Natural killer cell (primary cell): ENCODE measurements at regions not wholly inside any gene's neighbourhood (a gene's known extent, or its start where the extent isn't known, plus 50 kb on each side); places are given as distances from the start of the nearest gene placed in this dataset.

ENCODE experiments used
- ATAC-seq, 3 donors: fragments of 150-1000 bp in 2 of 3; fragments of 200-7000 bp in 1 of 3; cut with Tn5 transposase; 1 replicate in 1 of 3; 2 replicates in 2 of 3; pipeline ENCODE4 v1.10.0; 2021; ENCODE audit warnings: mild to moderate bottlenecking in 2 of 3, moderate library complexity in 2 of 3
- DNase-seq, 2 donors: peaks; one replicate each; pipeline versions ENCODE4 v3.0.0 to v3.0.0-alpha.2; 2013 to 2021; ENCODE audit warnings: mixed read lengths in 1 of 2
- H3K27ac ChIP-seq: one replicate; pipeline ENCODE4 v1.5.1; 2013; ENCODE audit warnings: mild to moderate bottlenecking, low read length
- H3K27me3 ChIP-seq: one replicate; pipeline ENCODE4 v1.6.1; 2013; ENCODE audit warnings: low read length; ENCODE audit not compliant: control insufficient read depth, insufficient read depth
- H3K36me3 ChIP-seq: one replicate; pipeline ENCODE4 v1.6.1; 2013; ENCODE audit warnings: low read length; ENCODE audit not compliant: control insufficient read depth, insufficient read depth
- H3K4me1 ChIP-seq: one replicate; pipeline ENCODE4 v1.6.1; 2013; ENCODE audit warnings: low read length; ENCODE audit not compliant: control insufficient read depth, insufficient read depth
- H3K4me3 ChIP-seq: one replicate; pipeline ENCODE4 v1.5.1; 2013; ENCODE audit warnings: low read length
- H3K9me3 ChIP-seq: one replicate; pipeline ENCODE4 v1.6.1; 2013; ENCODE audit warnings: low read length; ENCODE audit not compliant: control insufficient read depth, insufficient read depth
- H3K27ac Mint-ChIP-seq, 2 donors: one replicate each; pipeline ENCODE4 v1.8.0; 2022; ENCODE audit warnings: mild to moderate bottlenecking in 2 of 2, mixed read lengths in 2 of 2, moderate library complexity in 1 of 2
- H3K27me3 Mint-ChIP-seq, 2 donors: one replicate each; pipeline ENCODE4 v1.8.0; 2022; ENCODE audit warnings: low read depth in 2 of 2, mixed read lengths in 2 of 2
- H3K36me3 Mint-ChIP-seq: one replicate; pipeline ENCODE4 v1.8.0; 2022; ENCODE audit warnings: mixed read lengths
- H3K4me1 Mint-ChIP-seq, 2 donors: one replicate each; pipeline ENCODE4 v1.8.0; 2022; ENCODE audit warnings: mixed read lengths in 2 of 2
- H3K4me3 Mint-ChIP-seq: one replicate; pipeline ENCODE4 v1.8.0; 2022; ENCODE audit warnings: mild to moderate bottlenecking, moderate library complexity, mixed read lengths
- H3K9me3 Mint-ChIP-seq, 2 donors: one replicate each; pipeline ENCODE4 v1.8.0; 2022; ENCODE audit warnings: mixed read lengths in 2 of 2
- CTCF ChIP-seq: fragments of 200-600 bp; IDR thresholded peaks from one replicate; pipeline ENCODE4 v1.8.0; 2022; ENCODE audit warnings: antibody characterized with exemption
- WGBS: methylation state at CpG from one replicate; pipeline ENCODE4 v1.1.7; 2013; ENCODE audit warnings: missing lambda C conversion rate; ENCODE audit not compliant: insufficient coverage; 5-methylcytosine and 5-hydroxymethylcytosine counted together
- intact Hi-C: fragments of 100-400 bp; cut with micrococcal nuclease; formaldehyde crosslinking; loops from one replicate; pipeline ENCODE4 v1.14.2; 2022

- no peaks in the 10 kb centered on the region for H3K27me3 ChIP-seq
- ATAC-seq, result no peak
- DNase-seq, result no peak
- H3K27ac Mint-ChIP-seq, result no peak overlapping the region
- no peak overlapping the region for H3K27ac ChIP-seq
- no peaks in the 10 kb centered on the region for H3K4me1 Mint-ChIP-seq
- no peak for TF ChIP-seq CTCF
- intact Hi-C loops, result no loop called here
- H3K9me3 ChIP-seq, result no peaks in the 10 kb centered on the region
- H3K27me3 Mint-ChIP-seq, result peaks cover 5 to 12% of the 10 kb centered on the region in 2 donors
- no peaks in the 10 kb centered on the region for H3K36me3 Mint-ChIP-seq
- H3K4me1 ChIP-seq, result no peaks in the 10 kb centered on the region
- H3K4me3 ChIP-seq, result no peak overlapping the region
- no peak overlapping the region for H3K4me3 Mint-ChIP-seq
- no peaks in the 10 kb centered on the region for H3K9me3 Mint-ChIP-seq
- WGBS, result 85% methylated on average over 5 of the region's 5 CpGs
- H3K36me3 ChIP-seq, result no peaks in the 10 kb centered on the region
Measured at GRCh38 chr3:170641510-170642236, 55.8 kb upstream of the SLC7A14 start.

GRCh38 chr3:170640737-170641171 is 54.9 kb upstream of the SLC7A14 start:
- Histone ChIP-seq H3K27ac (no peak overlapping the region), H3K4me1 (no peaks in the 10 kb centered on the region), H3K27me3 (no peaks in the 10 kb centered on the region), H3K4me3 (no peak overlapping the region), H3K36me3 (no peaks in the 10 kb centered on the region), H3K9me3 (no peaks in the 10 kb centered on the region)
- intact Hi-C loops, result no loop called here
- no peaks in the 10 kb centered on the region for H3K4me1 Mint-ChIP-seq
- WGBS, result 100% methylated on average over 1 of the region's 1 CpG
- H3K27me3 Mint-ChIP-seq, result peaks cover 12 to 21% of the 10 kb centered on the region in 2 donors
- no peaks in the 10 kb centered on the region for H3K36me3 Mint-ChIP-seq
- no peak for TF ChIP-seq CTCF
- no peaks in the 10 kb centered on the region for H3K9me3 Mint-ChIP-seq
- no peak overlapping the region for H3K4me3 Mint-ChIP-seq
- no peak overlapping the region for H3K27ac Mint-ChIP-seq
- no peak for ATAC-seq
- no peak for DNase-seq

- no peak overlapping the region for H3K27ac ChIP-seq
- no peaks in the 10 kb centered on the region for H3K27me3 ChIP-seq
- ATAC-seq (no peak), DNase-seq (no peak)
- no peaks in the 10 kb centered on the region for H3K36me3 ChIP-seq
- no peaks in the 10 kb centered on the region for H3K36me3 Mint-ChIP-seq
- no peaks in the 10 kb centered on the region for H3K9me3 ChIP-seq
- no peak overlapping the region for H3K4me3 Mint-ChIP-seq
- H3K4me3 ChIP-seq, result no peak overlapping the region
- no peaks in the 10 kb centered on the region for H3K4me1 Mint-ChIP-seq
- H3K27me3 Mint-ChIP-seq, result peaks cover 12 to 25% of the 10 kb centered on the region in 2 donors
- TF ChIP-seq CTCF, result no peak
- no peaks in the 10 kb centered on the region for H3K9me3 Mint-ChIP-seq
- 68% methylated on average over 4 of the region's 4 CpGs for WGBS
- H3K4me1 ChIP-seq, result no peaks in the 10 kb centered on the region
- intact Hi-C loops, result no loop called here
- H3K27ac Mint-ChIP-seq, result no peak overlapping the region
Measured at GRCh38 chr3:170638988-170639387, 53.1 kb upstream of the SLC7A14 start.

GRCh38 chr3:170637306-170637705 is 51.4 kb upstream of the SLC7A14 start:
- H3K36me3 Mint-ChIP-seq, result no peaks in the 10 kb centered on the region
- H3K9me3 ChIP-seq, result no peaks in the 10 kb centered on the region
- ATAC-seq (no peak), DNase-seq (no peak)
- intact Hi-C loops, result no loop called here
- WGBS, result 89% methylated on average over 3 of the region's 3 CpGs
- no peaks in the 10 kb centered on the region for H3K4me1 Mint-ChIP-seq
- no peaks in the 10 kb centered on the region for H3K27me3 ChIP-seq
- H3K4me3 ChIP-seq, result no peak overlapping the region
- H3K4me1 ChIP-seq, result no peaks in the 10 kb centered on the region
- no peaks in the 10 kb centered on the region for H3K9me3 Mint-ChIP-seq
- no peak for TF ChIP-seq CTCF
- H3K36me3 ChIP-seq, result no peaks in the 10 kb centered on the region
- H3K27ac ChIP-seq, result no peak overlapping the region
- H3K27ac Mint-ChIP-seq, result no peak overlapping the region
- H3K27me3 Mint-ChIP-seq, result peaks cover 12 to 18% of the 10 kb centered on the region in 2 donors
- H3K4me3 Mint-ChIP-seq, result no peak overlapping the region
